GM08714 (cell line): ENCODE measurements at regions not wholly inside any gene's neighbourhood (a gene's known extent, or its start where the extent isn't known, plus 50 kb on each side); places are given as distances from the start of the nearest gene placed in this dataset.

ENCODE experiments used
- H3K4me3 ChIP-seq: fragments of 200-500 bp; sonication (Bioruptor generic); 2 replicates; pipeline ENCODE4 v1.5.1; 2014; ENCODE audit warnings: mild to moderate bottlenecking, low read length, inconsistent platforms
- ZNF274 ChIP-seq: IDR thresholded peaks from 2 replicates; pipeline ENCODE4 v1.6.1; 2012; ENCODE audit warnings: mild to moderate bottlenecking, low read depth, low read length

- no peak for TF ChIP-seq ZNF274
- H3K4me3 ChIP-seq = no peak overlapping the region
Observed at GRCh38 chr3:17793542-17794195, 51.2 kb upstream of the TBC1D5 start.
